ENCODE measurements at regions not wholly inside any gene's neighbourhood (a gene's known extent, or its start where the extent isn't known, plus 50 kb on each side); places are given as distances from the start of the nearest gene placed in this dataset.

GRCh38 chr18:56455874-56456273, 182.5 kb downstream of the TXNL1 start:
- no peaks in the 10 kb centered on the region for H3K79me2 ChIP-seq (ENCODE audit: insufficient read depth, low read length)
- H3K36me3 ChIP-seq (ENCODE audit: insufficient read depth, low read length): no peaks in the 10 kb centered on the region
- ATAC-seq (ENCODE audit: insufficient read depth, low read depth): no peak
- no peak overlapping the region for H3K9ac ChIP-seq (ENCODE audit: low read depth, low read length)
- TF ChIP-seq CTCF (IDR thresholded peaks at IDR 0.05; ENCODE audit: borderline replicate concordance, extremely low read depth, low read length, poor library complexity, severe bottlenecking) (no peak), EZH2 (IDR thresholded peaks at IDR 0.05; ENCODE audit: borderline replicate concordance, low read depth, low read length, severe bottlenecking) (no peak)
- no peaks in the 10 kb centered on the region for H3K27me3 ChIP-seq (ENCODE audit: insufficient read depth, low read length, poor library complexity)
- no peak overlapping the region for H3K4me2 ChIP-seq (ENCODE audit: insufficient read depth, low read length)
- DNase-seq: no peak
- H3K9me3 ChIP-seq (ENCODE audit: insufficient read depth, low read length, severe bottlenecking): no peaks in the 10 kb centered on the region
- no peak overlapping the region for H2AFZ ChIP-seq (ENCODE audit: low read depth, low read length)
- H4K20me1 ChIP-seq (ENCODE audit: insufficient read depth, low read length): no peaks in the 10 kb centered on the region
- no peak overlapping the region for H3K4me3 ChIP-seq (ENCODE audit: low read depth in 1 of 2, low read length in 2 of 2)
- H3K4me1 ChIP-seq (ENCODE audit: insufficient read depth, low read length): no peaks in the 10 kb centered on the region
- no peak overlapping the region for H3K27ac ChIP-seq (ENCODE audit: low read length)

- no peaks in the 10 kb centered on the region for H4K20me1 ChIP-seq (ENCODE audit: insufficient read depth, low read length)
- H2AFZ ChIP-seq (ENCODE audit: low read depth, low read length): no peak overlapping the region
- TF ChIP-seq EZH2 (IDR thresholded peaks at IDR 0.05; ENCODE audit: borderline replicate concordance, low read depth, low read length, severe bottlenecking) (no peak), CTCF (IDR thresholded peaks at IDR 0.05; ENCODE audit: borderline replicate concordance, extremely low read depth, low read length, poor library complexity, severe bottlenecking) (no peak)
- H3K4me2 ChIP-seq (ENCODE audit: insufficient read depth, low read length): no peak overlapping the region
- no peak overlapping the region for H3K27ac ChIP-seq (ENCODE audit: low read length)
- no peak for ATAC-seq (ENCODE audit: insufficient read depth, low read depth)
- DNase-seq: no peak
- H3K4me1 ChIP-seq (ENCODE audit: insufficient read depth, low read length): no peaks in the 10 kb centered on the region
- H3K36me3 ChIP-seq (ENCODE audit: insufficient read depth, low read length): no peaks in the 10 kb centered on the region
- H3K9ac ChIP-seq (ENCODE audit: low read depth, low read length): no peak overlapping the region
- H3K27me3 ChIP-seq (ENCODE audit: insufficient read depth, low read length, poor library complexity): no peaks in the 10 kb centered on the region
- H3K79me2 ChIP-seq (ENCODE audit: insufficient read depth, low read length): no peaks in the 10 kb centered on the region
- no peaks in the 10 kb centered on the region for H3K9me3 ChIP-seq (ENCODE audit: insufficient read depth, low read length, severe bottlenecking)
- no peak overlapping the region for H3K4me3 ChIP-seq (ENCODE audit: low read depth in 1 of 2, low read length in 2 of 2)
Measured at GRCh38 chr18:56455141-56455540, 183.3 kb downstream of the TXNL1 start.

- Histone ChIP-seq H3K4me1 (ENCODE audit: insufficient read depth, low read length) (no peaks in the 10 kb centered on the region), H2AFZ (ENCODE audit: low read depth, low read length) (no peak overlapping the region), H4K20me1 (ENCODE audit: insufficient read depth, low read length) (no peaks in the 10 kb centered on the region), H3K36me3 (ENCODE audit: insufficient read depth, low read length) (no peaks in the 10 kb centered on the region), H3K27ac (ENCODE audit: low read length) (no peak overlapping the region), H3K4me2 (ENCODE audit: insufficient read depth, low read length) (no peak overlapping the region), H3K27me3 (ENCODE audit: insufficient read depth, low read length, poor library complexity) (no peaks in the 10 kb centered on the region), H3K79me2 (ENCODE audit: insufficient read depth, low read length) (no peaks in the 10 kb centered on the region), H3K4me3 (ENCODE audit: low read depth in 1 of 2, low read length in 2 of 2) (no peak overlapping the region), H3K9ac (ENCODE audit: low read depth, low read length) (no peak overlapping the region), H3K9me3 (ENCODE audit: insufficient read depth, low read length, severe bottlenecking) (no peaks in the 10 kb centered on the region)
- DNase-seq (no peak), ATAC-seq (ENCODE audit: insufficient read depth, low read depth) (no peak)
- TF ChIP-seq CTCF (IDR thresholded peaks at IDR 0.05; ENCODE audit: borderline replicate concordance, extremely low read depth, low read length, poor library complexity, severe bottlenecking): no peak
- no peak for TF ChIP-seq EZH2 (IDR thresholded peaks at IDR 0.05; ENCODE audit: borderline replicate concordance, low read depth, low read length, severe bottlenecking)
Measured at GRCh38 chr18:56453631-56454030, 184.8 kb downstream of the TXNL1 start.

- no peak overlapping the region for H3K9ac ChIP-seq (ENCODE audit: low read depth, low read length)
- DNase-seq (no peak), ATAC-seq (ENCODE audit: insufficient read depth, low read depth) (no peak)
- H3K27ac ChIP-seq (ENCODE audit: low read length): no peak overlapping the region
- TF ChIP-seq CTCF (IDR thresholded peaks at IDR 0.05; ENCODE audit: borderline replicate concordance, extremely low read depth, low read length, poor library complexity, severe bottlenecking): no peak
- no peak for TF ChIP-seq EZH2 (IDR thresholded peaks at IDR 0.05; ENCODE audit: borderline replicate concordance, low read depth, low read length, severe bottlenecking)
- H3K4me2 ChIP-seq (ENCODE audit: insufficient read depth, low read length): no peak overlapping the region
- no peaks in the 10 kb centered on the region for H3K27me3 ChIP-seq (ENCODE audit: insufficient read depth, low read length, poor library complexity)
- H4K20me1 ChIP-seq (ENCODE audit: insufficient read depth, low read length): no peaks in the 10 kb centered on the region
- H3K9me3 ChIP-seq (ENCODE audit: insufficient read depth, low read length, severe bottlenecking): no peaks in the 10 kb centered on the region
- no peak overlapping the region for H3K4me3 ChIP-seq (ENCODE audit: low read depth in 1 of 2, low read length in 2 of 2)
- no peaks in the 10 kb centered on the region for H3K36me3 ChIP-seq (ENCODE audit: insufficient read depth, low read length)
- H3K79me2 ChIP-seq (ENCODE audit: insufficient read depth, low read length): no peaks in the 10 kb centered on the region
- H3K4me1 ChIP-seq (ENCODE audit: insufficient read depth, low read length): no peaks in the 10 kb centered on the region
- H2AFZ ChIP-seq (ENCODE audit: low read depth, low read length): no peak overlapping the region
Measured at GRCh38 chr18:56451188-56451587, 187.2 kb downstream of the TXNL1 start.
